ENCODE measurements at regions not wholly inside any gene's neighbourhood (a gene's known extent, or its start where the extent isn't known, plus 50 kb on each side); places are given as distances from the start of the nearest gene placed in this dataset.
"Not testable (repeated sequence)": the region's sequence is repeated elsewhere in the genome, so short reads cannot be mapped to it uniquely, and the experiment has no call there.

DNA sequence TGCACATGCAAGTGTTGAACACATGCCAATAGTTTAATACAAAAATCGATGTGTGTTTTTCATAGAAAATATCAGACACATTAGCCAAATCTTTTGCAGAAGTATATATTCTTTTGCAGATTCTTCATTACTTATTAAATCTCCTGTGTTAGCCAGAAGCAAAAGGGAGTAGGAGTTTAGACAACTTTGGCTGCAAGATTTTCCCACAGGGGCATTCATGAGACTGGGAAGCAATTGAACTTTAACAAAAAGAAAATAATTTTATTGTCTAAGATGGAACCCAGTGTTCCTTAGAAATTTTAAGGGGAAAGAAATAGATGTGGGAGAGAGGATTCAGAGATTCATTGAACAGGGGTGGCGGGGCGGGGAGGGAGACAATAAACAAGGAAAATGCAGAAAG is 1336.0 kb downstream of the GATA3 start:
- TF ChIP-seq RARB (CRISPR knock-in tag; IDR thresholded peaks at IDR 0.05) (no peak), ZFP30 (CRISPR knock-in tag; IDR thresholded peaks at IDR 0.05) (no peak), ZNF8 (CRISPR knock-in tag; IDR thresholded peaks at IDR 0.05) (no peak), TCF4 (CRISPR knock-in tag; IDR thresholded peaks at IDR 0.05; ENCODE audit: borderline replicate concordance) (no peak), SNAI2 (CRISPR knock-in tag; IDR thresholded peaks at IDR 0.05) (no peak), PPARA (CRISPR knock-in tag; IDR thresholded peaks at IDR 0.05; ENCODE audit: borderline replicate concordance) (no peak), ESRRG (CRISPR knock-in tag; IDR thresholded peaks at IDR 0.05) (no peak), ZNF70 (CRISPR knock-in tag; IDR thresholded peaks at IDR 0.05) (no peak), GLIS3 (CRISPR knock-in tag; IDR thresholded peaks at IDR 0.05) (no peak), ZC3H10 (CRISPR knock-in tag; IDR thresholded peaks at IDR 0.05) (no peak), ISL1 (CRISPR knock-in tag; IDR thresholded peaks at IDR 0.05) (no peak)
- TF ChIP-seq, protein P1, sequence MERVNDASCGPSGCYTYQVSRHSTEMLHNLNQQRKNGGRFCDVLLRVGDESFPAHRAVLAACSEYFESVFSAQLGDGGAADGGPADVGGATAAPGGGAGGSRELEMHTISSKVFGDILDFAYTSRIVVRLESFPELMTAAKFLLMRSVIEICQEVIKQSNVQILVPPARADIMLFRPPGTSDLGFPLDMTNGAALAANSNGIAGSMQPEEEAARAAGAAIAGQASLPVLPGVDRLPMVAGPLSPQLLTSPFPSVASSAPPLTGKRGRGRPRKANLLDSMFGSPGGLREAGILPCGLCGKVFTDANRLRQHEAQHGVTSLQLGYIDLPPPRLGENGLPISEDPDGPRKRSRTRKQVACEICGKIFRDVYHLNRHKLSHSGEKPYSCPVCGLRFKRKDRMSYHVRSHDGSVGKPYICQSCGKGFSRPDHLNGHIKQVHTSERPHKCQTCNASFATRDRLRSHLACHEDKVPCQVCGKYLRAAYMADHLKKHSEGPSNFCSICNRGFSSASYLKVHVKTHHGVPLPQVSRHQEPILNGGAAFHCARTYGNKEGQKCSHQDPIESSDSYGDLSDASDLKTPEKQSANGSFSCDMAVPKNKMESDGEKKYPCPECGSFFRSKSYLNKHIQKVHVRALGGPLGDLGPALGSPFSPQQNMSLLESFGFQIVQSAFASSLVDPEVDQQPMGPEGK (CRISPR knock-in tag; IDR thresholded peaks at IDR 0.05; ENCODE audit: borderline replicate concordance): no peak
- no peak for ATAC-seq

DNA sequence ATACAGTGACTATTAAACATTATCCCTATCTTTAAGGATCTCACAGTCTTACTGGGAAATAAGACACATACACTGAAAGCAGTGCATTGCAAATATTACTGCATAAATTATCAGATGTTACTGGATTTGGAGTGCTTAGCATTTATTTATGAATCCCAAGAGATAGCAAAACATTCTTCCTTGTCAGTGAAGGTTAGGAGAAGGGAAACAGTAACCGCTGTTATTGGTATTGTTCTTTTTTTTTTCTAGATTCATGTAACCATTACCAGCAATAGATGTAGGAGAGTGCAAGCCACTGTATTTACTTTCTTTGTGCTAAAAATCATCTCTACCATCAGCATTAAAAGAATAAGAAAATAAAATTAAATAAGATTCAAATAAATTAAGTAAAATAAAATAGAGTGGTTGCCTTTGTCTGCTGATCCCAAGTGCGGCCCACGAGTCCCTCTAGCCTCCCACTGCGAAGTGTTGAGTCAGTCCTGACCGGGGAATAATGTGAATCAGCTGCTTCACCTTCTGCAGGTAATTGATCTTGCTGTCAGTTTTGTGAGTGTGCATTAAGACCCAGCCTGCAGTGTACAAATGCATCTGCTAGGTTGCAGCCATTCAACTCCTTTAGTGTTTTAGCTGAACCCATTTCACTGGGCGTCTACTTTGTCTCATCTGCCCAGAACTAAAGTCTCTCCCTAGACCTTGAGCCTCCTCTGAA is 1344.9 kb downstream of the GATA3 start:
- TF ChIP-seq ZC3H10 (CRISPR knock-in tag; IDR thresholded peaks at IDR 0.05): no peak
- no peak for TF ChIP-seq ISL1 (CRISPR knock-in tag; IDR thresholded peaks at IDR 0.05)
- no peak for ATAC-seq

DNA sequence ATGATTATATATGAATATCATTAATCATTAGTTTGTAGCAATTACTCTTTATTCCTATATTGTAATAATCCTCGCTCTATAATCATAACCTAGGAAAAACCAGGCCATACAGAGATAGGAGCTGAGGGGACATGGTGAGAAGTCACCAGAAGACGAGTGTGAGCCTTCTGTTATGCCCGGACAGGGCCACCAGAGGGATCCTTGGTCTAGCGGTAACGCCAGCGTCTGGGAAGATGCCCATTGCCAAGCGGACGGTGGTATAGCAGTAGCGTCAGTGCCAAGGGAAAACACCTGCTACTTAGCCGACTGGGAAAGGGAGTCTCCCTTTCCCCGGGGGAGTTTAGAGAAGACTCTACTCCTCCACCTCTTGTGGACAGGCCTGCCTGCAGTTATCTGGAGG is 1347.6 kb downstream of the GATA3 start:
- not testable (repeated sequence) for ATAC-seq

DNA sequence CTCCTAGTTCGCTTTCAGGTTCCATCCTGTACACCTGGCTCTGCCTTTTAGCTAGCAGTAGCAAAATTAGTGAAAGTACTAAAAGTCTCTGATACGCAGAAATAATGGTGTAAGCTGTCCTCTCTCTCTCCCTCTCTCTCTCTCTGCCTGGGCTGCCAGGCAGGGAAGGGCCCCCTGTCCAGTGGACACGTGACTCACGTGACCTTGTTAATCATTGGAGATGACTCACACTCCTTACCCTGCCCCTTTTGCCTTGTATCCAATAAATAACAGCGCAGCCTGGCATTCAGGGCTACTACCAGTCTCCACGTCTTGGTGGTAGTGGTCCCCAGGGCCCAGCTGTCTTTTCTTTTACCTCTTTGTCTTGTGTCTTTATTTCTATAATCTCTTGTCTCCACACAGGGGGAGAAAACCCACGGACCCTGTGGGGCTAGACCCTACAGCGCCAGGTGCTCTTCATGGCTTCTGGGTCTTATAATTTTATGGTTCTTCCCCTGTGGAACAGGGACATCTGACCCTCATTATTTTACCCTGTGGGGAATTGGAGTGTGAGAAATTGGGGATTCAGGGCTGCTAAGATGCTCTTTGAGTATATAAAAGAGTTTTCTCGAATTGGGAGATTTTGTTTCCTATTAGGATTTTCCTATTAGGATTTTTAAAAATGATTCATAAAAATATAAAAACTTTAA is 1348.2 kb downstream of the GATA3 start:
- ATAC-seq: not testable (repeated sequence)

DNA sequence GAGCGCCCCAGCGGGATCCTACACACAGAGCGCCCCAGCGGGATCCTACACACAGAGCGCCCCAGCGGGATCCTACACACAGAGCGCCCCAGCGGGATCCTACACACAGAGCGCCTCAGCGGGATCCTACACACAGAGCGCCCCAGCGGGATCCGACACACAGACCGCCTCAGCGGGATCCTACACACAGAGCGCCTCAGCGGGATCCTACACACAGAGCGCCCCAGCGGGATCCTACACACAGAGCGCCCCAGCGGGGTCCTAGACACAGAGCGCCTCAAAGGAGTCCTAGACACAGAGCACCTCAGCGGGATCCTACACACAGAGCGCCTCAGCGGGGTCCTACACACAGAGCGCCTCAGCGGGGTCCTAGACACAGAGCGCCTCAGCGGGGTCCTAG is 1352.7 kb downstream of the GATA3 start:
- ATAC-seq: not testable (repeated sequence)

DNA sequence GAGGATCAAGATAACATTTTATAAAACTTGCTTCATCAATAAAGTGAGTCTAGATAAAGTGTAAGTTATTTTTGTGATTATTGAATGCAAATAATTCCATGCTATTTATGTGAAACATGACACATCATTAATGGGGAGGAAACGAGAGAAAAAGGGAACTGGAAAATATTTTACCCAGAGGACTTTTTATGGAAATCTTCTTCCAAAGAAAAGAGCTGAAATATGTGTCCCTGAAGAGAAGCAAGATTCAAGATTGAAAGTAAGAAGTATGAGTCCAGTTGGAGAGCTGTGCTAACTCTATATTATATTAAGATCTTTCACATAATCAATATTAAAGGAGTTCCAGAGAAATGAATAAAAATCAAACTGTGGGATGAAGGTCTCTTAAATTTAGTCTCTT is 1361.8 kb downstream of the GATA3 start:
- no peak for ATAC-seq
- TF ChIP-seq ISL1 (CRISPR knock-in tag; IDR thresholded peaks at IDR 0.05): no peak
- no peak for TF ChIP-seq GLIS3 (CRISPR knock-in tag; IDR thresholded peaks at IDR 0.05)
- TF ChIP-seq CSDC2 (CRISPR knock-in tag; IDR thresholded peaks at IDR 0.05): no peak
- no peak for TF ChIP-seq ZFP3 (CRISPR knock-in tag; IDR thresholded peaks at IDR 0.05)
- TF ChIP-seq ZNF70 (CRISPR knock-in tag; IDR thresholded peaks at IDR 0.05): no peak
- TF ChIP-seq SNAI2 (CRISPR knock-in tag; IDR thresholded peaks at IDR 0.05): no peak
- no peak for TF ChIP-seq TOX (CRISPR knock-in tag; IDR thresholded peaks at IDR 0.05; ENCODE audit: borderline replicate concordance)
- TF ChIP-seq, protein P2, sequence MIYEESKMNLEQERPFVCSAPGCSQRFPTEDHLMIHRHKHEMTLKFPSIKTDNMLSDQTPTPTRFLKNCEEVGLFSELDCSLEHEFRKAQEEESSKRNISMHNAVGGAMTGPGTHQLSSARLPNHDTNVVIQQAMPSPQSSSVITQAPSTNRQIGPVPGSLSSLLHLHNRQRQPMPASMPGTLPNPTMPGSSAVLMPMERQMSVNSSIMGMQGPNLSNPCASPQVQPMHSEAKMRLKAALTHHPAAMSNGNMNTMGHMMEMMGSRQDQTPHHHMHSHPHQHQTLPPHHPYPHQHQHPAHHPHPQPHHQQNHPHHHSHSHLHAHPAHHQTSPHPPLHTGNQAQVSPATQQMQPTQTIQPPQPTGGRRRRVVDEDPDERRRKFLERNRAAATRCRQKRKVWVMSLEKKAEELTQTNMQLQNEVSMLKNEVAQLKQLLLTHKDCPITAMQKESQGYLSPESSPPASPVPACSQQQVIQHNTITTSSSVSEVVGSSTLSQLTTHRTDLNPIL (CRISPR knock-in tag; IDR thresholded peaks at IDR 0.05; ENCODE audit: low read depth): no peak
- TF ChIP-seq TCF4 (CRISPR knock-in tag; IDR thresholded peaks at IDR 0.05; ENCODE audit: borderline replicate concordance): no peak
- TF ChIP-seq, protein P1 (CRISPR knock-in tag; IDR thresholded peaks at IDR 0.05; ENCODE audit: borderline replicate concordance): no peak
- TF ChIP-seq ZC3H10 (CRISPR knock-in tag; IDR thresholded peaks at IDR 0.05): no peak

DNA sequence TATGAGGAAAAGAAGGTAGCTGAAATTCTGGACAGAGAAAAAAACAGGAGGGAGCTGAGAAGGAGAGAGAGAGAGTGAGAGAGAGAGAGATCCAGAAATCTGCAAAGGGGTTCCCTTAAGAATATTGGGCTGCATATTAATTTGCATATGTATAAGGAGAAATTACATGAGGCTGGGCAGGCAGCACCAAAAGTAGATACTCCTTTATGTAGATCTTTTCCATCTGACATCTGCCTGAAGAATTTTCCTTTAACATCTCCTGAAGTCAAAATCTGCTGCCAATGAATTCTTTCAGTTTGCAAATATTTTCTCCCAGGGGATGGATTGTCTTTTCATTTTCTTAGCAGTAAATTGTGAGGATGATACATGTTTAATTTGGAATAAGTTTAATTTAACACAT is 1365.3 kb downstream of the GATA3 start:
- no peak for ATAC-seq
- TF ChIP-seq ZNF565 (CRISPR knock-in tag; conservative IDR thresholded peaks at IDR 0.05; ENCODE audit: low read depth): no peak
- TF ChIP-seq ZFP3 (CRISPR knock-in tag; IDR thresholded peaks at IDR 0.05): no peak
- TF ChIP-seq GLIS3 (CRISPR knock-in tag; IDR thresholded peaks at IDR 0.05): no peak
- TF ChIP-seq, protein P2 (CRISPR knock-in tag; IDR thresholded peaks at IDR 0.05; ENCODE audit: low read depth): no peak
- no peak for TF ChIP-seq BACH2 (CRISPR knock-in tag; IDR thresholded peaks at IDR 0.05; ENCODE audit: borderline replicate concordance)
- no peak for TF ChIP-seq RARB (CRISPR knock-in tag; IDR thresholded peaks at IDR 0.05)
- TF ChIP-seq SNAI2 (CRISPR knock-in tag; IDR thresholded peaks at IDR 0.05): no peak
- TF ChIP-seq TOX (CRISPR knock-in tag; IDR thresholded peaks at IDR 0.05; ENCODE audit: borderline replicate concordance): no peak
- TF ChIP-seq, protein P3, sequence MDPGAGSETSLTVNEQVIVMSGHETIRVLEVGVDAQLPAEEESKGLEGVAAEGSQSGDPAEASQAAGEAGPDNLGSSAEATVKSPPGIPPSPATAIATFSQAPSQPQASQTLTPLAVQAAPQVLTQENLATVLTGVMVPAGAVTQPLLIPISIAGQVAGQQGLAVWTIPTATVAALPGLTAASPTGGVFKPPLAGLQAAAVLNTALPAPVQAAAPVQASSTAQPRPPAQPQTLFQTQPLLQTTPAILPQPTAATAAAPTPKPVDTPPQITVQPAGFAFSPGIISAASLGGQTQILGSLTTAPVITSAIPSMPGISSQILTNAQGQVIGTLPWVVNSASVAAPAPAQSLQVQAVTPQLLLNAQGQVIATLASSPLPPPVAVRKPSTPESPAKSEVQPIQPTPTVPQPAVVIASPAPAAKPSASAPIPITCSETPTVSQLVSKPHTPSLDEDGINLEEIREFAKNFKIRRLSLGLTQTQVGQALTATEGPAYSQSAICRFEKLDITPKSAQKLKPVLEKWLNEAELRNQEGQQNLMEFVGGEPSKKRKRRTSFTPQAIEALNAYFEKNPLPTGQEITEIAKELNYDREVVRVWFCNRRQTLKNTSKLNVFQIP (CRISPR knock-in tag; IDR thresholded peaks at IDR 0.05; ENCODE audit: borderline replicate concordance, low read depth): no peak
- no peak for TF ChIP-seq ESRRG (CRISPR knock-in tag; IDR thresholded peaks at IDR 0.05)
